AG04450 (cell line): ENCODE measurements at regions not wholly inside any gene's neighbourhood (a gene's known extent, or its start where the extent isn't known, plus 50 kb on each side); places are given as distances from the start of the nearest gene placed in this dataset.

Source experiments
- CTCF ChIA-PET: fragments of 300-600, 350-600 bp; formaldehyde crosslinking; extraction: SDS; loops from one replicate; lab custom pipeline; 2022; ENCODE audit warnings: antibody characterized with exemption, inconsistent platforms; lab: Charles Lee
- POLR2A ChIA-PET: fragments of 350-600 bp; formaldehyde crosslinking; extraction: SDS; loops from one replicate; lab custom pipeline; 2021; ENCODE audit warnings: antibody characterized with exemption, inconsistent platforms; lab: Yijun Ruan, JAX
- DNase-seq: peaks from one replicate; pipeline ENCODE4 v3.0.0-alpha.2; 2011; ENCODE audit warnings: low read depth, low spot score
- H3K27ac ChIP-seq: one replicate; pipeline ENCODE4 v1.5.1; 2012; ENCODE audit warnings: low read depth, low read length, control low read depth
- H3K27me3 ChIP-seq: one replicate; pipeline ENCODE4 v1.6.0; 2012; ENCODE audit warnings: low read length; ENCODE audit not compliant: control insufficient read depth, insufficient read depth
- H3K4me3 ChIP-seq: 2 replicates; pipeline ENCODE4 v1.5.1; 2011; ENCODE audit warnings: mild to moderate bottlenecking, low read depth, low read length, control low read depth
- H3K9me3 ChIP-seq: 2 replicates; pipeline ENCODE4 v1.5.1; 2012; ENCODE audit warnings: low read length; ENCODE audit not compliant: control insufficient read depth, insufficient read depth
- TF ChIP-seq, protein P1 (sequence below): IDR thresholded peaks from 2 replicates; pipeline ENCODE4 v1.5.1; 2011; ENCODE audit warnings: low read depth, low read length, control low read depth, inconsistent platforms

DNA sequence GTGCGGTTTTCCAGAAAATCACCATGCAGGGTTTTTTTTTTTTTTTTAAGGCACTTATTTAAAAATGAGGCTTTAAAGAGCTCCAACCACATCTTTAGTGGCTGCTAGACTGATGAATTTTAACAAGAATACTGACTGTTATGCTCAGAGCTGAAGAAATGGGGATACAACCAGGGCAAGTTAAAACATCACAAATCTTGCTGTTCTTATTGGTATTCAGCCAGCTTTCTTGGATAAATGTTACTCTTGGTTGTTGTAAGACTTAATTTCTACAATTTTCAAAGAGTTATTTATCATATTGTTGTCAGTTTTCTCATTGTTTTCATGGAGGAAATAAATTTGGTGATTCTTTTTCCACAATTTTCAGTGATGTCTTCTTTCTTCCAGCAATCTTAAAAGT, 352.8 kb upstream of the FAM174A start:
- H3K27me3 ChIP-seq: no peaks in the 10 kb centered on the region
- no peaks in the 10 kb centered on the region; the same call in 1 of the 2 replicates for H3K9me3 ChIP-seq
- TF ChIP-seq, protein P1, sequence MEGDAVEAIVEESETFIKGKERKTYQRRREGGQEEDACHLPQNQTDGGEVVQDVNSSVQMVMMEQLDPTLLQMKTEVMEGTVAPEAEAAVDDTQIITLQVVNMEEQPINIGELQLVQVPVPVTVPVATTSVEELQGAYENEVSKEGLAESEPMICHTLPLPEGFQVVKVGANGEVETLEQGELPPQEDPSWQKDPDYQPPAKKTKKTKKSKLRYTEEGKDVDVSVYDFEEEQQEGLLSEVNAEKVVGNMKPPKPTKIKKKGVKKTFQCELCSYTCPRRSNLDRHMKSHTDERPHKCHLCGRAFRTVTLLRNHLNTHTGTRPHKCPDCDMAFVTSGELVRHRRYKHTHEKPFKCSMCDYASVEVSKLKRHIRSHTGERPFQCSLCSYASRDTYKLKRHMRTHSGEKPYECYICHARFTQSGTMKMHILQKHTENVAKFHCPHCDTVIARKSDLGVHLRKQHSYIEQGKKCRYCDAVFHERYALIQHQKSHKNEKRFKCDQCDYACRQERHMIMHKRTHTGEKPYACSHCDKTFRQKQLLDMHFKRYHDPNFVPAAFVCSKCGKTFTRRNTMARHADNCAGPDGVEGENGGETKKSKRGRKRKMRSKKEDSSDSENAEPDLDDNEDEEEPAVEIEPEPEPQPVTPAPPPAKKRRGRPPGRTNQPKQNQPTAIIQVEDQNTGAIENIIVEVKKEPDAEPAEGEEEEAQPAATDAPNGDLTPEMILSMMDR: no peak
- DNase-seq: no peak
- H3K4me3 ChIP-seq: no peak overlapping the region
- CTCF ChIA-PET: no interaction called here
- no peak overlapping the region for H3K27ac ChIP-seq
- POLR2A ChIA-PET: no interaction called here

GRCh38 chr5:100175346-100175745, 359.8 kb upstream of the FAM174A start:
- DNase-seq: no peak
- POLR2A ChIA-PET: no interaction called here
- CTCF ChIA-PET: no interaction called here
- no peak overlapping the region for H3K27ac ChIP-seq
- no peaks in the 10 kb centered on the region for H3K27me3 ChIP-seq
- no peaks in the 10 kb centered on the region; the same call in 1 of the 2 replicates for H3K9me3 ChIP-seq
- TF ChIP-seq, protein P1: no peak
- H3K4me3 ChIP-seq: no peak overlapping the region

GRCh38 chr5:100165309-100165708, 369.9 kb upstream of the FAM174A start:
- CTCF ChIA-PET: no interaction called here
- Histone ChIP-seq H3K27me3 (no peaks in the 10 kb centered on the region), H3K9me3 (no peaks in the 10 kb centered on the region), H3K27ac (no peak overlapping the region), H3K4me3 (no peak overlapping the region)
- POLR2A ChIA-PET: no interaction called here
- TF ChIP-seq, protein P1: no peak
- DNase-seq: no peak

- H3K9me3 ChIP-seq: no peaks in the 10 kb centered on the region
- TF ChIP-seq, protein P1: no peak
- CTCF ChIA-PET: no interaction called here
- no peak overlapping the region for H3K4me3 ChIP-seq
- H3K27me3 ChIP-seq: no peaks in the 10 kb centered on the region
- DNase-seq: no peak
- POLR2A ChIA-PET: no interaction called here
- no peak overlapping the region for H3K27ac ChIP-seq
These were observed 373.3 kb upstream of the FAM174A start for GRCh38 chr5:100161868-100162267.

DNA sequence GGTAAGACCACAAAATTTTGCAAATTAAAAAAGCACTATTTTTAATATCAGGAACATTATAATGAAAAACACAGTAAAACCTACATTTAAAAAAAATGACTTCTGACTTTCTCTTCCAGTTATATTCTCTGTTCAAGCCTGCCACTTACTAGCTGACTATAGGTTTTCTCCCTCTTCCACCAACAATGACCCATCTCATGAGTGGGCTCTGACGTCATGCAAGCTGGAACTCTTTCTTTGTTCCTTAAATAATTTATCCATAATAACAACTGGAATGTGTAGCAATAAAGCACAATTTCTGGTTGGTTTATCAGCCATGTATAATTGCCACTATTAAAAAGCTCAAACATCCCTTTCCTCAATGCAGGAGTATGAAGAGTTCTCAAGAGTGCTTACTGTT, 378.1 kb upstream of the FAM174A start:
- CTCF ChIA-PET: no interaction called here
- Histone ChIP-seq H3K9me3 (no peaks in the 10 kb centered on the region; the same call in 1 of the 2 replicates), H3K27ac (no peak overlapping the region), H3K4me3 (no peak overlapping the region), H3K27me3 (no peaks in the 10 kb centered on the region)
- TF ChIP-seq, protein P1: no peak
- no peak for DNase-seq
- POLR2A ChIA-PET: no interaction called here
